ENCODE measurements at regions not wholly inside any gene's neighbourhood (a gene's known extent, or its start where the extent isn't known, plus 50 kb on each side); places are given as distances from the start of the nearest gene placed in this dataset.
A peak's percentile ranks its signal among the peaks of the same experiment; 100 is the strongest.

DNA sequence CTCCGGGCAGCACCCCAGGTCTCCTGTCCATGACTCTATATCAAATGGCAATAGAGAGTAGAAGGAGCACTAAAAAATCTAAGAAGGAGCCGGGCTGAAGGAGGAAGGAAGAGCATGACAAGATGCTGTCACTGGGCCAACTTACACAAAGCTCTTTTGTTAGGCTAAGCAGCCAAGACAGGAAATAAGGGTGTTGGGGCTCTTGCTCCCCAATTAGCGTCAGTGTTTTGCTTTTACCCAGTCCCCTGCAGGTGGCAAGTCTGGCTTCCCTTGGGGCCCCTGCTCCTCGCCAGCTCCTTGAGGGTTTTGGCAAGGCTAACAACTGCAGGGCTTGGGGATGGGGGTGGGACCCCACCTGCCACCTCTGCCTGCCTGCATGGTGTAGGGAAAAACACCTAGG is 120.5 kb downstream of the CCT6B start:
- no peak for TF ChIP-seq CTCF (IDR thresholded peaks at IDR 0.05; ENCODE audit: low read depth, low read length)
- Histone ChIP-seq H3K36me3 (no peaks in the 10 kb centered on the region), H3K27me3 (no peaks in the 10 kb centered on the region), H3K9me3 (no peaks in the 10 kb centered on the region), H3K4me3 (ENCODE audit: low read depth, low read length) (no peak overlapping the region), H3K4me1 (no peaks in the 10 kb centered on the region)
- no peak for DNase-seq

DNA sequence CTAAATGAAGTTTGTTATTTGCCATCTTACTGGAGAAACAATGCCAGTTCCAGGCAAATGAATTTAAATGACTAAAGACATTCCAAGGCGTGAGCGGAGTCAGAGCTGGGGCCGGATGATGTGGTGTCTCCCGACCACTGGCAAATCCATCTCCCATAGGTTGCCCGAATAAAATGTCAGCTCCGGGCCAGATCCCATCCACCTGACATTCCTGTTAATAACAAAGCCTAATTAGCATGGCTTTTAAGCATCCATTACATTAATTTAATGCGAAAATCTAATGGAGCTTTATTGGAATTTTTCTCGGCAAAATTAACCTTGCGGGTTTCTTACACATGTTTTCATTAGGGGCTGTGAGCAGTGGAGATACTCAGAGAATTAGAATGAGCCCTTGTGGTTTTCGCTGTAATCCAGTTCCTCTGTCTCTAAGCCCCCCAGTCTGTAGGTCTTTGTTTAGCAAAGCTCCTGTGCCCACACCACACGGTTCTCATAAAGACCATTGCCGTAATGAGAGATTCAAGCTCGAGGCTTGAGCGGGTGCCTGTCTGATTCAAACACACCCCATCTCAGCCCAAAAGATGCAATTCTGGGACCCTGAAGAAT is 123.3 kb downstream of the CCT6B start:
- TF ChIP-seq CTCF (IDR thresholded peaks at IDR 0.05; ENCODE audit: low read depth, low read length): no peak
- H3K36me3 ChIP-seq: no peaks in the 10 kb centered on the region
- H3K9me3 ChIP-seq: no peaks in the 10 kb centered on the region

GRCh38 chr17:34832376-34832775 is 128.9 kb downstream of the CCT6B start:
- no peak for DNase-seq
- no peaks in the 10 kb centered on the region for H3K36me3 ChIP-seq
- H3K9me3 ChIP-seq: no peaks in the 10 kb centered on the region
- no peak overlapping the region for H3K4me3 ChIP-seq (ENCODE audit: low read depth, low read length)
- H3K4me1 ChIP-seq: 0 out of 2 replicates have a peak, but pooled peaks cover 6% of the 10 kb centered on the region
- H3K27me3 ChIP-seq: no peaks in the 10 kb centered on the region
- TF ChIP-seq CTCF (IDR thresholded peaks at IDR 0.05; ENCODE audit: low read depth, low read length): no peak

More for the DNA sequence above, 123.3 kb downstream of the CCT6B start:
- no peak for DNase-seq
- no peak overlapping the region for H3K4me3 ChIP-seq (ENCODE audit: low read depth, low read length)
- H3K4me1 ChIP-seq: no peaks in the 10 kb centered on the region
- no peaks in the 10 kb centered on the region for H3K27me3 ChIP-seq

DNA sequence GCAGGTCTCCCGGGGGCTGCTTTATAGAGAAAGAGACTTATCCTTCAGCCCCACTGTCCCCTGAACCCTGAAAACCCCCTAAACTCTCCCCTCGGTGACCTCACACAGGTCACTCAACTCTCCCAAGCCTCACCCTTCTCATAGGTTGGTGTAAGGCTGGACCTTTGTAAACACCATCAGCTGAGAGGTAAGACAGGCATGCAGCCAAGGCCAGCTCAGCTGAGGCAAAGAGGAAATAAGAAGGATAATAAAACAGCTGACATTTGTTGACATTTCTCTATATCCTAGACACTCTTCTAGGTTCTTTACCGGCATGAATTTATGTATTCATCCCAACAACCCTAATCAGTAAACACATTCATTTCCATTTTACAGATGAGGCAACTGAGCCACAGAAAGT is 134.3 kb downstream of the CCT6B start:
- Histone ChIP-seq H3K4me3 (ENCODE audit: low read depth, low read length) (no peak overlapping the region), H3K36me3 (no peaks in the 10 kb centered on the region), H3K27me3 (no peaks in the 10 kb centered on the region), H3K9me3 (no peaks in the 10 kb centered on the region), H3K4me1 (peaks cover 21% of the 10 kb centered on the region)
- no peak for TF ChIP-seq CTCF (IDR thresholded peaks at IDR 0.05; ENCODE audit: low read depth, low read length)
- DNase-seq: no peak

- Histone ChIP-seq H3K27me3 (no peaks in the 10 kb centered on the region), H3K4me3 (ENCODE audit: low read depth, low read length) (no peak overlapping the region), H3K9me3 (no peaks in the 10 kb centered on the region), H3K4me1 (peaks cover 26% of the 10 kb centered on the region), H3K36me3 (no peaks in the 10 kb centered on the region)
- no peak for TF ChIP-seq CTCF (IDR thresholded peaks at IDR 0.05; ENCODE audit: low read depth, low read length)
- DNase-seq: peak; percentile 62
These were observed 134.9 kb downstream of the CCT6B start for GRCh38 chr17:34826332-34826731.

- no peak for DNase-seq
- H3K4me3 ChIP-seq (ENCODE audit: low read depth, low read length): no peak overlapping the region
- no peak for TF ChIP-seq CTCF (IDR thresholded peaks at IDR 0.05; ENCODE audit: low read depth, low read length)
- H3K9me3 ChIP-seq: no peaks in the 10 kb centered on the region
- peaks cover 30% of the 10 kb centered on the region for H3K4me1 ChIP-seq
- H3K36me3 ChIP-seq: no peaks in the 10 kb centered on the region
- H3K27me3 ChIP-seq: no peaks in the 10 kb centered on the region
These were observed 135.4 kb downstream of the CCT6B start for GRCh38 chr17:34825884-34826283.
